MM.1S (cell line): ENCODE measurements at regions not wholly inside any gene's neighbourhood (a gene's known extent, or its start where the extent isn't known, plus 50 kb on each side); places are given as distances from the start of the nearest gene placed in this dataset.

Experiments used
- CTCF ChIP-seq: fragments of 300-600 bp; sonication (generic); IDR thresholded peaks from 2 replicates; pipeline ENCODE4 v1.5.1; 2016; ENCODE audit warnings: antibody characterized with exemption, low read length, mixed read lengths
- EZH2 ChIP-seq: fragments of 300-600 bp; sonication (generic); optimal IDR thresholded peaks from 2 replicates; pipeline ENCODE3; 2017; ENCODE audit warnings: low read depth, mild to moderate bottlenecking, antibody characterized with exemption, low read length, mixed read lengths

GRCh38 chr9:93826905-93827544 lies 128.1 kb downstream of the BARX1 start:
- TF ChIP-seq CTCF (no peak), EZH2 (no peak)
